ENCODE measurements at regions not wholly inside any gene's neighbourhood (a gene's known extent, or its start where the extent isn't known, plus 50 kb on each side); places are given as distances from the start of the nearest gene placed in this dataset.

GRCh38 chr13:99642841-99643240 is 141.6 kb downstream of the TM9SF2 start:
- BruUV-seq (replicated peaks) = no TSS peak
- Histone ChIP-seq H3K9me3 (ENCODE audit: low read length) (no peaks in the 10 kb centered on the region), H4K20me1 (ENCODE audit: insufficient read depth, low read length) (no peaks in the 10 kb centered on the region), H2AFZ (ENCODE audit: low read length) (no peak overlapping the region), H3K4me2 (ENCODE audit: low read depth, low read length) (no peak overlapping the region), H3K9ac (ENCODE audit: insufficient read depth, low read depth, low read length) (no peak overlapping the region), H3K27ac (ENCODE audit: extremely low read length, insufficient read depth, low read length) (no peak overlapping the region), H3K27me3 (ENCODE audit: control insufficient read depth in 1 of 2, insufficient read depth in 2 of 2, low read length in 2 of 2) (no peaks in the 10 kb centered on the region), H3K36me3 (replicated peaks in 1 of 2; ENCODE audit: control insufficient read depth in 1 of 2, insufficient read depth in 2 of 2, low read length in 2 of 2) (no peaks in the 10 kb centered on the region), H3K79me2 (ENCODE audit: insufficient read depth, low read length) (no peaks in the 10 kb centered on the region), H3K4me3 (replicated peaks in 1 of 3; ENCODE audit: insufficient read depth in 1 of 3, low read depth in 2 of 3, low read length in 3 of 3) (no peak overlapping the region), H3K4me1 (ENCODE audit: insufficient read depth, low read length) (no peaks in the 10 kb centered on the region)
- intact Hi-C loops (cut with micrococcal nuclease; ENCODE audit: unreplicated experiment) = no loop called here
- FAIRE-seq (no peak), ATAC-seq (no peak), DNase-seq (ENCODE audit: low spot score) (no peak)
- 90% methylated on average over 3 of the region's 3 CpGs for WGBS (ENCODE audit: low lambda C conversion rate)
- in situ Hi-C loops (cut with HindIII; ENCODE audit: extremely low pct_ligation_motif_present, low pct_unique_long_range_greater_than_20kb) = no loop called here
- ChIA-PET POLR2A (no interaction called here), CTCF (ENCODE audit: low intra/inter-chr PET ratio, low total read pairs) (no interaction called here)
- TF ChIP-seq, protein P1, sequence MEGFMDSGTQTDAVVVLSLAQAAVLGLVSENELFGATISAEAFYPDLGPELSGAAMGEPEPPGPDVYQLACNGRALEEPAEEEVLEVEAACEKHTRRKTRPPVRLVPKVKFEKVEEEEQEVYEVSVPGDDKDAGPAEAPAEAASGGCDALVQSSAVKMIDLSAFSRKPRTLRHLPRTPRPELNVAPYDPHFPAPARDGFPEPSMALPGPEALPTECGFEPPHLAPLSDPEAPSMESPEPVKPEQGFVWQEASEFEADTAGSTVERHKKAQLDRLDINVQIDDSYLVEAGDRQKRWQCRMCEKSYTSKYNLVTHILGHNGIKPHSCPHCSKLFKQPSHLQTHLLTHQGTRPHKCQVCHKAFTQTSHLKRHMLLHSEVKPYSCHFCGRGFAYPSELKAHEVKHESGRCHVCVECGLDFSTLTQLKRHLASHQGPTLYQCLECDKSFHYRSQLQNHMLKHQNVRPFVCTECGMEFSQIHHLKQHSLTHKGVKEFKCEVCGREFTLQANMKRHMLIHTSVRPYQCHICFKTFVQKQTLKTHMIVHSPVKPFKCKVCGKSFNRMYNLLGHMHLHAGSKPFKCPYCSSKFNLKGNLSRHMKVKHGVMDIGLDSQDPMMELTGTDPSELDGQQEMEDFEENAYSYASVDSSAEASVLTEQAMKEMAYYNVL (CRISPR knock-in tag; IDR thresholded peaks at IDR 0.05; ENCODE audit: borderline replicate concordance) = no peak
- TF ChIP-seq, protein P2, sequence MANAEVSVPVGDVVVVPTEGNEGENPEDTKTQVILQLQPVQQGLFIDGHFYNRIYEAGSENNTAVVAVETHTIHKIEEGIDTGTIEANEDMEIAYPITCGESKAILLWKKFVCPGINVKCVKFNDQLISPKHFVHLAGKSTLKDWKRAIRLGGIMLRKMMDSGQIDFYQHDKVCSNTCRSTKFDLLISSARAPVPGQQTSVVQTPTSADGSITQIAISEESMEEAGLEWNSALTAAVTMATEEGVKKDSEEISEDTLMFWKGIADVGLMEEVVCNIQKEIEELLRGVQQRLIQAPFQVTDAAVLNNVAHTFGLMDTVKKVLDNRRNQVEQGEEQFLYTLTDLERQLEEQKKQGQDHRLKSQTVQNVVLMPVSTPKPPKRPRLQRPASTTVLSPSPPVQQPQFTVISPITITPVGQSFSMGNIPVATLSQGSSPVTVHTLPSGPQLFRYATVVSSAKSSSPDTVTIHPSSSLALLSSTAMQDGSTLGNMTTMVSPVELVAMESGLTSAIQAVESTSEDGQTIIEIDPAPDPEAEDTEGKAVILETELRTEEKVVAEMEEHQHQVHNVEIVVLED (CRISPR knock-in tag; IDR thresholded peaks at IDR 0.05; ENCODE audit: borderline replicate concordance) = no peak
- TF ChIP-seq, protein P3, sequence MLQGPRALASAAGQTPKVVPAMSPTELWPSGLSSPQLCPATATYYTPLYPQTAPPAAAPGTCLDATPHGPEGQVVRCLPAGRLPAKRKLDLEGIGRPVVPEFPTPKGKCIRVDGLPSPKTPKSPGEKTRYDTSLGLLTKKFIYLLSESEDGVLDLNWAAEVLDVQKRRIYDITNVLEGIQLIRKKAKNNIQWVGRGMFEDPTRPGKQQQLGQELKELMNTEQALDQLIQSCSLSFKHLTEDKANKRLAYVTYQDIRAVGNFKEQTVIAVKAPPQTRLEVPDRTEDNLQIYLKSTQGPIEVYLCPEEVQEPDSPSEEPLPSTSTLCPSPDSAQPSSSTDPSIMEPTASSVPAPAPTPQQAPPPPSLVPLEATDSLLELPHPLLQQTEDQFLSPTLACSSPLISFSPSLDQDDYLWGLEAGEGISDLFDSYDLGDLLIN (CRISPR knock-in tag; IDR thresholded peaks at IDR 0.05; ENCODE audit: borderline replicate concordance) = no peak
- TF ChIP-seq ZNF253 (CRISPR knock-in tag; IDR thresholded peaks at IDR 0.05; ENCODE audit: borderline replicate concordance) (no peak), ZNF160 (CRISPR knock-in tag; IDR thresholded peaks at IDR 0.05) (no peak), BORCS8-MEF2B (CRISPR knock-in tag; IDR thresholded peaks at IDR 0.05) (no peak), CCDC6 (CRISPR knock-in tag; IDR thresholded peaks at IDR 0.05) (no peak), ZFP41 (CRISPR knock-in tag; IDR thresholded peaks at IDR 0.05; ENCODE audit: borderline replicate concordance) (no peak), RXRB (CRISPR knock-in tag; IDR thresholded peaks at IDR 0.05; ENCODE audit: borderline replicate concordance) (no peak), DR1 (CRISPR knock-in tag; IDR thresholded peaks at IDR 0.05) (no peak)
